Neuronal stem cell (in vitro differentiated cells): ENCODE measurements at regions not wholly inside any gene's neighbourhood (a gene's known extent, or its start where the extent isn't known, plus 50 kb on each side); places are given as distances from the start of the nearest gene placed in this dataset.

Experiments used
- DNase-seq: peaks from one replicate; pipeline ENCODE4 v3.0.0-alpha.2; 2013; ENCODE audit warnings: low spot score
- H2AFZ ChIP-seq: one replicate; pipeline ENCODE4 v1.6.1; 2013; ENCODE audit warnings: mild to moderate bottlenecking, low read length, inconsistent platforms
- H2AK5ac ChIP-seq: 2 replicates; pipeline ENCODE4 v1.6.1; 2013; ENCODE audit warnings: low read depth, mild to moderate bottlenecking, inconsistent platforms, low read length, moderate library complexity, mixed read lengths
- H2BK120ac ChIP-seq: 2 replicates; pipeline ENCODE4 v1.6.1; 2013; ENCODE audit warnings: low read depth, mild to moderate bottlenecking, inconsistent platforms, low read length, moderate library complexity, mixed read lengths
- H2BK12ac ChIP-seq: one replicate; pipeline ENCODE4 v1.6.1; 2013; ENCODE audit warnings: low read length, inconsistent platforms
- H2BK15ac ChIP-seq: 2 replicates; pipeline ENCODE4 v1.6.1; 2013; ENCODE audit warnings: mild to moderate bottlenecking, low read length, inconsistent platforms, mixed read lengths
- H2BK5ac ChIP-seq: one replicate; pipeline ENCODE4 v1.6.1; 2013; ENCODE audit warnings: inconsistent platforms, mild to moderate bottlenecking, low read length, moderate library complexity
- H3K14ac ChIP-seq: one replicate; pipeline ENCODE4 v1.6.1; 2013; ENCODE audit warnings: low read length, inconsistent platforms
- H3K18ac ChIP-seq: 2 replicates; pipeline ENCODE4 v1.6.1; 2013; ENCODE audit warnings: low read length, inconsistent platforms
- H3K23ac ChIP-seq: 2 replicates; pipeline ENCODE4 v1.6.1; 2013; ENCODE audit warnings: low read depth, mild to moderate bottlenecking, mixed read lengths, low read length, inconsistent platforms; ENCODE audit not compliant: poor library complexity
- H3K27ac ChIP-seq: replicated peaks from 3 replicates; pipeline ENCODE4 v1.5.1; 2013; ENCODE audit warnings: low read length, inconsistent platforms
- H3K27me3 ChIP-seq, 3 experiments: 2 replicates each; pipeline ENCODE4 v1.6.1; 2013; ENCODE audit warnings: low read length in 3 of 3, mild to moderate bottlenecking in 2 of 3, inconsistent platforms in 1 of 3, low read depth in 1 of 3, mixed read lengths in 1 of 3, moderate library complexity in 1 of 3; ENCODE audit not compliant: control insufficient read depth in 3 of 3, insufficient read depth in 3 of 3
- H3K36me3 ChIP-seq, 2 donors: replicated peaks in 1 of 2; 2 replicates each; pipeline ENCODE4 v1.6.1; 2013; ENCODE audit warnings: low read length in 2 of 2; ENCODE audit not compliant: control insufficient read depth in 2 of 2, insufficient read depth in 2 of 2
- H3K4ac ChIP-seq: 2 replicates; pipeline ENCODE4 v1.6.1; 2013; ENCODE audit warnings: inconsistent platforms, mild to moderate bottlenecking, low read length, moderate library complexity
- H3K4me1 ChIP-seq, 2 donors: 1 replicate in 1 of 2; 2 replicates in 1 of 2; pipeline ENCODE4 v1.6.1; 2013; ENCODE audit warnings: low read length in 2 of 2, low read depth in 1 of 2; ENCODE audit not compliant: control insufficient read depth in 2 of 2, insufficient read depth in 1 of 2
- H3K4me2 ChIP-seq: one replicate; pipeline ENCODE4 v1.6.1; 2013; ENCODE audit warnings: mild to moderate bottlenecking, low read length, inconsistent platforms; ENCODE audit not compliant: insufficient read depth, poor library complexity, severe bottlenecking
- H3K4me3 ChIP-seq, 2 donors: 2 replicates each; pipeline ENCODE4 v1.5.1; 2013; ENCODE audit warnings: low read length in 2 of 2, mild to moderate bottlenecking in 2 of 2, inconsistent platforms in 1 of 2, moderate library complexity in 1 of 2
- H3K79me1 ChIP-seq: one replicate; pipeline ENCODE4 v1.6.1; 2013; ENCODE audit warnings: low read depth, mild to moderate bottlenecking, inconsistent platforms, low read length, moderate library complexity
- H3K9ac ChIP-seq: one replicate; pipeline ENCODE4 v1.6.1; 2013; ENCODE audit warnings: mild to moderate bottlenecking, low read depth, low read length, inconsistent platforms; ENCODE audit not compliant: poor library complexity
- H3K9me3 ChIP-seq, 2 donors: replicated peaks in 1 of 2; 2 replicates each; pipeline versions ENCODE3 to v1.6.1; 2013; ENCODE audit warnings: low read length in 2 of 2, mild to moderate bottlenecking in 2 of 2, inconsistent platforms in 1 of 2, low read depth in 1 of 2, mixed read lengths in 1 of 2, moderate library complexity in 1 of 2; ENCODE audit not compliant: control insufficient read depth in 2 of 2, insufficient read depth in 1 of 2
- H4K8ac ChIP-seq: one replicate; pipeline ENCODE4 v1.6.1; 2013; ENCODE audit warnings: low read depth, mild to moderate bottlenecking, inconsistent platforms, low read length, moderate library complexity
- H4K91ac ChIP-seq: one replicate; pipeline ENCODE4 v1.6.1; 2013; ENCODE audit warnings: low read length, low read depth, mild to moderate bottlenecking, inconsistent platforms; ENCODE audit not compliant: poor library complexity
- WGBS, 2 donors: extraction: QIAGEN DNeasy Blood & Tissue Kit; methylation state at CpG; one replicate each; pipeline ENCODE4 v1.1.7; 2013; ENCODE audit warnings: missing lambda C conversion rate in 2 of 2, mixed read lengths in 1 of 2; ENCODE audit not compliant: insufficient read length in 2 of 2, insufficient replicate concordance in 1 of 2; ENCODE audit errors: extremely low coverage in 2 of 2; 5-methylcytosine and 5-hydroxymethylcytosine counted together

DNA sequence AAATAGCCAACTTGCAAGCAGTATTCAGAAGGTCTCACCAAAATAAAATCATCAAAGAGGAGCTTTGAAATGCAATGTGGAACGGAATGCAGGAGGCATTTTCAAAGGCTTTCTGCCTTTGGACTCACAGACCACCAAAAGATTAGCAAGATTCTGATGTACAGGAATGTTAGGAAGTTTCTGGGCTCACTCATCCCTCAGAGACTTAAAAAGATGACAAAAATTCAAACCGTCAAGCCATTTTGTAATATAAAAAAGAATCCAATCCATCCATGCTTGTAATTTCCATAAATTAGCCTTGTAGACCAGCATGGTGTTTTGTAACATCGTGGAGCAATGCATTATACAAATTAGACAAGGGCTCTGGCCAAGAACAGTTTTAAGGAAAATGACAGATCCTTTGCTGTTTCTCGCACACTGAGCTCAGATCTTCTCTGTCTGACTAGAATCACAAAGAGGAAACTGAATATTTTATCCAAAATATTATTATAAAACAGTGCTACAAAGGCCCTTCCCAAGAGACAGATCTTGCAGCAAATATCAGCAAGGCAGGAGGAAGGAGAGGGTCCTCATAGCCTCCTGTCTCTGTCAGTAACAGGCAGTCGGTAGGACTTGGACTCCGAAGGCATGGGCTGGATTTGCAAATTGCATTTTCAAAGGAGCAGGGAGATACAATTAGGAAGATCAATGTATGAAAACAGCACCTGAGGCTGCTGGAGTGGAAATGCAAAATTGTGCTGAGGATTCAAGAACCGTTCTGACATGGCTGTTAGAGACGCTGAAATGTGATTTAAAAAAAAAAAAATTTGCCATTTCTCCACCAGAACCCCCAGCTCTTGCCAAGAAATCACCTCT is 57.4 kb upstream of the NRP1 start:
- Histone ChIP-seq H3K14ac (no peak overlapping the region), H2BK15ac (no peak overlapping the region), H3K27me3 (no peaks in the 10 kb centered on the region), H2BK120ac (no peak overlapping the region), H3K9me3 (peaks cover 0 to 10% of the 10 kb centered on the region in 2 donors), H3K18ac (no peak overlapping the region), H3K4ac (no peak overlapping the region), H4K91ac (no peak overlapping the region), H3K79me1 (no peaks in the 10 kb centered on the region), H3K27ac (no peak overlapping the region), H2AFZ (peak overlapping the region; percentile 21), H2AK5ac (no peak overlapping the region), H2BK5ac (no peak overlapping the region), H2BK12ac (no peak overlapping the region), H3K36me3 (no peaks in the 10 kb centered on the region), H3K23ac (no peak overlapping the region), H3K4me3 (no peak overlapping the region), H4K8ac (no peak overlapping the region), H3K4me1 (peaks cover 0 to 6% of the 10 kb centered on the region in 2 donors), H3K4me2 (no peak overlapping the region), H3K9ac (no peak overlapping the region)
- DNase-seq: no peak
- no CpG with 5 or more reads among the region's 8 CpGs for WGBS, 2 donors

DNA sequence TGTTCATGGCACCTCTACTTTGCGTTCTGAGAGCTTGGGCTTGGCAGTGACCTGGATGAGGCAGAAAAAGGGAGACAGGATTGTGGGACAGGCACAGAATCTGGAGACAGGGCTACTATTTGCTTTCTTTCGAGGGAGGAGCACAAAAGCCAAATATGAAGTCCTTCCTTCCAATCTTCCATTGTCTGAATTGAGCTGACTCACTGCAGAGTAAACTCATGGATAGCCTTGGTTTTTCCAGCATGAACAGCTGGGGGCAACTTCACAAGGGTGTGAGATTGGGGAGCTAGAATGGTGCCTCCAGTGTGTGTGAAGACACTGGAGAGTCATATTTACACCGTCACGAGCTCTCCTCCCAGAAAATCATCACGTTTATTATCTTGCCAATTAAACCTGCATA is 55.6 kb upstream of the NRP1 start:
- no peak overlapping the region for H3K4me3 ChIP-seq
- no peak overlapping the region for H2AFZ ChIP-seq
- no peak for DNase-seq
- no peak overlapping the region for H3K9ac ChIP-seq
- H3K4me2 ChIP-seq: no peak overlapping the region
- peaks cover 5 to 6% of the 10 kb centered on the region in 2 donors for H3K4me1 ChIP-seq
- H2BK12ac ChIP-seq: no peak overlapping the region
- no peak overlapping the region for H3K14ac ChIP-seq
- no peak overlapping the region for H3K27ac ChIP-seq
- no peak overlapping the region for H3K4ac ChIP-seq
- no peak overlapping the region for H2BK5ac ChIP-seq
- no peak overlapping the region for H2BK15ac ChIP-seq
- no peak overlapping the region for H3K23ac ChIP-seq
- H3K9me3 ChIP-seq: peaks cover 0 to 4% of the 10 kb centered on the region in 2 donors
- H3K79me1 ChIP-seq: no peaks in the 10 kb centered on the region
- no CpG with 5 or more reads among the region's 5 CpGs for WGBS, 2 donors
- no peaks in the 10 kb centered on the region for H3K36me3 ChIP-seq
- H4K91ac ChIP-seq: no peak overlapping the region
- H3K18ac ChIP-seq: no peak overlapping the region
- no peak overlapping the region for H2BK120ac ChIP-seq
- H2AK5ac ChIP-seq: no peak overlapping the region
- H4K8ac ChIP-seq: no peak overlapping the region
- no peaks in the 10 kb centered on the region for H3K27me3 ChIP-seq

DNA sequence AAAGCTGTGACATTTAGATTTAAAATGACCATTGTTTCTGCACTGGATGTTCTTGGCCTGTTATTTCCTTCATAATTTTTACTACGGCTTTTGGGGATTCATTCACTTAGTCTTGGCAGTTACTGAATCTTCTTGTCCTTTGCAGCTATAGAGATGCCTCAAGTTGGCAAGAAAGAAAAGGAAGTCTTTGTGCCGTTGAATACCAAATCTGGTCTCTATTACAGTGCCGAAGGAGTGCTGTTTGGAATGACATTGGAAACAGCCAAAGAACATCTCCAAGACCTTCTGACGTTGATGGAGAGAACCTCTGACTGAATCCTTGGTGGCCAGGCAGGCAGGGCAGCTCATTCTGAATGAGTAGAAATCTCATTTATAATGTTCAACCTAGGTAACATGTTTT is 54.3 kb upstream of the NRP1 start:
- Histone ChIP-seq H3K4me1 (peaks cover 5 to 8% of the 10 kb centered on the region in 2 donors), H3K14ac (no peak overlapping the region), H2BK120ac (no peak overlapping the region), H3K23ac (no peak overlapping the region), H3K27ac (no peak overlapping the region), H2BK15ac (no peak overlapping the region), H4K91ac (no peak overlapping the region), H3K4ac (no peak overlapping the region), H3K9ac (no peak overlapping the region), H4K8ac (no peak overlapping the region), H3K9me3 (peaks cover 0 to 4% of the 10 kb centered on the region in 2 donors), H3K79me1 (no peaks in the 10 kb centered on the region), H3K18ac (no peak overlapping the region), H3K36me3 (no peaks in the 10 kb centered on the region), H2AFZ (no peak overlapping the region), H2BK5ac (no peak overlapping the region), H3K4me3 (no peak overlapping the region), H3K4me2 (no peak overlapping the region), H2BK12ac (no peak overlapping the region), H3K27me3 (no peaks in the 10 kb centered on the region), H2AK5ac (no peak overlapping the region)
- no peak for DNase-seq
- WGBS, 2 donors: no CpG with 5 or more reads among the region's 4 CpGs

DNA sequence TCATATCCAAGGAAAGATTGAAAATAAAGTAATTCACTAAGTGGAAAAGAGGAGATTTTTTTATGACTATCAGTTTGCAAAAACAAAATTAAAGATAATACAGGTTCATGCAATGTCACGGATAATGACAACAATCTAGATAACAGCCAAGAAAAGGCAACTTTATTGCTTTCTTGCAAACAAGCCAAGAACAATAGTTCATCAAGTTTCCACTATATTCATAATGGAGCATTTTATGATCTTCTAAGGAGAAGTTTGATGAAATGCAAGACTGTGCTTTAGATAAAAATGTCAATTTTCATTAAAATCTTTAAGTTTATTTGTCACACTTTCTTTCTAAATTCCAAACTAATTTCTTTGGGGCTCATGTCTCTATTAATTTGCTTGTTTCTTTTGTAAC is 53.9 kb upstream of the NRP1 start:
- no peak overlapping the region for H4K8ac ChIP-seq
- H3K27ac ChIP-seq: no peak overlapping the region
- H2AFZ ChIP-seq: no peak overlapping the region
- H3K14ac ChIP-seq: no peak overlapping the region
- H3K23ac ChIP-seq: no peak overlapping the region
- H3K18ac ChIP-seq: no peak overlapping the region
- no peak overlapping the region for H2BK12ac ChIP-seq
- no peak overlapping the region for H2BK120ac ChIP-seq
- peaks cover 0 to 4% of the 10 kb centered on the region in 2 donors for H3K9me3 ChIP-seq
- H2BK5ac ChIP-seq: no peak overlapping the region
- no peak overlapping the region for H3K4me2 ChIP-seq
- no peak overlapping the region for H2AK5ac ChIP-seq
- H3K4ac ChIP-seq: no peak overlapping the region
- no peaks in the 10 kb centered on the region for H3K36me3 ChIP-seq
- H2BK15ac ChIP-seq: no peak overlapping the region
- peaks cover 5 to 12% of the 10 kb centered on the region in 2 donors for H3K4me1 ChIP-seq
- H4K91ac ChIP-seq: no peak overlapping the region
- no peaks in the 10 kb centered on the region for H3K27me3 ChIP-seq
- WGBS, 2 donors: no CpG with 5 or more reads among the region's 1 CpG
- H3K4me3 ChIP-seq: no peak overlapping the region
- H3K79me1 ChIP-seq: no peaks in the 10 kb centered on the region
- no peak for DNase-seq
- H3K9ac ChIP-seq: no peak overlapping the region
